Gastroesophageal sphincter (tissue), 4 donors: ENCODE measurements at regions not wholly inside any gene's neighbourhood (a gene's known extent, or its start where the extent isn't known, plus 50 kb on each side); places are given as distances from the start of the nearest gene placed in this dataset.

Experiments
- ATAC-seq: fragments of 150-250 bp; one replicate; pipeline ENCODE4 v1.9.1; 2016; ENCODE audit warnings: mild to moderate bottlenecking, moderate library complexity
- H3K27ac ChIP-seq, 4 donors: fragments of 200-600 bp; sonication (generic) in 3 of 4; 1 replicate in 3 of 4; 2 replicates in 1 of 4; pipeline ENCODE4 v1.5.1; 2016 to 2019
- H3K27me3 ChIP-seq: fragments of 200-600 bp; sonication (generic); one replicate; pipeline ENCODE4 v1.5.1; 2019
- H3K36me3 ChIP-seq, 2 donors: fragments of 200-600 bp; sonication (generic); one replicate each; pipeline ENCODE4 v1.5.1; 2019; ENCODE audit warnings: control low read depth in 1 of 2
- H3K4me1 ChIP-seq, 3 donors: fragments of 200-600 bp; sonication (generic); 1 replicate in 2 of 3; 2 replicates in 1 of 3; pipeline ENCODE4 v1.5.1; 2016 to 2019; ENCODE audit warnings: control low read depth in 2 of 3
- H3K4me3 ChIP-seq, 2 donors: fragments of 200-600 bp; sonication (generic); one replicate each; pipeline ENCODE4 v1.5.1; 2019; ENCODE audit warnings: mild to moderate bottlenecking in 1 of 2, moderate library complexity in 1 of 2
- H3K9me3 ChIP-seq, 3 donors: fragments of 200-600 bp; sonication (generic); one replicate each; pipeline ENCODE4 v1.5.1; 2017 to 2019; ENCODE audit warnings: control low read depth in 2 of 3
- EP300 ChIP-seq: sonication (generic); formaldehyde crosslinking; IDR thresholded peaks from one replicate; pipeline ENCODE4 v1.6.1; 2017; ENCODE audit warnings: antibody characterized with exemption, mild to moderate bottlenecking
- POLR2A ChIP-seq, 2 donors: fragments of 450-650 bp; IDR thresholded peaks; one replicate each; pipeline ENCODE4 v1.6.1; 2017; ENCODE audit warnings: antibody characterized with exemption in 2 of 2, mild to moderate bottlenecking in 2 of 2, moderate library complexity in 1 of 2
- POLR2AphosphoS5 ChIP-seq: sonication (generic); formaldehyde crosslinking; IDR thresholded peaks from one replicate; pipeline ENCODE4 v1.6.1; 2017; ENCODE audit warnings: antibody characterized with exemption
- WGBS, 2 donors: methylation state at CpG; one replicate each; pipeline ENCODE4 v1.1.5; 2018; ENCODE audit warnings: low coverage in 1 of 2; 5-methylcytosine and 5-hydroxymethylcytosine counted together
- TF ChIP-seq, protein P1 (sequence below), 4 experiments: fragments of 200-600 bp in 2 of 4; fragments of 450-650 bp in 2 of 4; sonication (generic) in 1 of 4; IDR thresholded peaks; one replicate each; pipeline ENCODE4 v1.5.1; 2017 to 2019; ENCODE audit warnings: antibody characterized with exemption in 4 of 4, mild to moderate bottlenecking in 2 of 4, moderate library complexity in 2 of 4

DNA sequence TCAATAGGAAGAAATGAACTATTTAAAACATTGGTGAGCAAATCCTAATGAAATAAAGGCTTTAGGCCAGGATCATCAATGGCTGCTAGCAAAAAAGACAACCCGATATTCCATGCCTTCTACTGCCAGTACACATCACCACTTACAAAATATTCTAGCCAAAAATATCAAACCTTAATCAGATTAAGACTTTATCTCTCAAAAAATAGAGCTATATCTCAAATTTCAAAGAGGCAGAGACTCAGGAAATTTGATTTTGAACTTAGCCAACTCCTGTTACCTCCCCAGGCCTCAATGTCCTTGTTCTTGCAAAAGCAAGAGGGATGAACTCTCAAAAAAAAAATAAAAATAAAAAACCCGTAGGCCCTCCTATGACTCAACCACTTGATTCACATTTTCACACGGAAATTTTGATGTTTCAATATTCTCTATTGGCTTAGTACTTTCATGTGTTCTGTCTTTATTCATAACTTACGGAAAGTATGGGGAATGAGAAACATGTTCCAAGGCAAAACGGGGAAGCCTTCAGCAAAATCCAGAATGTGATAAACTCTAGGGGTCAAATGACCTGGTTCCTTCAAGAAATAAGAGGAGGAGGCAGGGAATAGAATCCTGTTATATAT lies 273.3 kb upstream of the ZPLD1 start:
- no peak overlapping the region for H3K4me3 ChIP-seq
- no peaks in the 10 kb centered on the region for H3K27me3 ChIP-seq
- no peak for TF ChIP-seq POLR2A (IDR thresholded peaks at IDR 0.05)
- TF ChIP-seq, protein P1, sequence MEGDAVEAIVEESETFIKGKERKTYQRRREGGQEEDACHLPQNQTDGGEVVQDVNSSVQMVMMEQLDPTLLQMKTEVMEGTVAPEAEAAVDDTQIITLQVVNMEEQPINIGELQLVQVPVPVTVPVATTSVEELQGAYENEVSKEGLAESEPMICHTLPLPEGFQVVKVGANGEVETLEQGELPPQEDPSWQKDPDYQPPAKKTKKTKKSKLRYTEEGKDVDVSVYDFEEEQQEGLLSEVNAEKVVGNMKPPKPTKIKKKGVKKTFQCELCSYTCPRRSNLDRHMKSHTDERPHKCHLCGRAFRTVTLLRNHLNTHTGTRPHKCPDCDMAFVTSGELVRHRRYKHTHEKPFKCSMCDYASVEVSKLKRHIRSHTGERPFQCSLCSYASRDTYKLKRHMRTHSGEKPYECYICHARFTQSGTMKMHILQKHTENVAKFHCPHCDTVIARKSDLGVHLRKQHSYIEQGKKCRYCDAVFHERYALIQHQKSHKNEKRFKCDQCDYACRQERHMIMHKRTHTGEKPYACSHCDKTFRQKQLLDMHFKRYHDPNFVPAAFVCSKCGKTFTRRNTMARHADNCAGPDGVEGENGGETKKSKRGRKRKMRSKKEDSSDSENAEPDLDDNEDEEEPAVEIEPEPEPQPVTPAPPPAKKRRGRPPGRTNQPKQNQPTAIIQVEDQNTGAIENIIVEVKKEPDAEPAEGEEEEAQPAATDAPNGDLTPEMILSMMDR (IDR thresholded peaks at IDR 0.05), result no peak
- TF ChIP-seq EP300, result no peak
- no peak for TF ChIP-seq POLR2AphosphoS5
- ATAC-seq, result no peak
- no peak overlapping the region for H3K27ac ChIP-seq
- no peaks in the 10 kb centered on the region for H3K9me3 ChIP-seq
- H3K4me1 ChIP-seq, result peaks cover 9 to 11% (median 10%) of the 10 kb centered on the region in 3 donors
- no peaks in the 10 kb centered on the region for H3K36me3 ChIP-seq
- 71 to 85% methylated on average over 5 of the region's 5 CpGs for WGBS, 2 donors

DNA sequence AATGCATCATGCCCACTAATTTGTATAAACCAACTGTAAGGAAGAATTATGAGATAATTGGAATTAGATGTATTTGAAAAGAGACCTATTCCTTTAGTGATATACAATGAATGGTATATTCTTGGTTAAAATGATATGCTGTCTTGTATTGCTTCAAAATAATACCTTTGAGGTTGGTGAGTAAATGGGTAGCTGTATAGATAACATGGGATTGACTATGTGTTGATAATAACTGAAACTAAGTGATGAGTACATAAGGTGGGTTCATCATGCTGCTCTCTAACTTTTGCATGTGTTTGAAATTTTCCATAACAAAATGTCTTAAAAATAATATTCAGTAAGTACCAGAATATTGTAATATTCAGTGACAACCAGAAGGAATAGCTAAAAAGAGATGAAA lies 272.6 kb upstream of the ZPLD1 start:
- ATAC-seq, result no peak
- H3K4me3 ChIP-seq, result no peak overlapping the region
- TF ChIP-seq, protein P1 (IDR thresholded peaks at IDR 0.05), result no peak
- TF ChIP-seq POLR2AphosphoS5 (no peak), EP300 (no peak), POLR2A (IDR thresholded peaks at IDR 0.05) (no peak)
- no peaks in the 10 kb centered on the region for H3K9me3 ChIP-seq
- peak overlapping the region in 1 of 4 donors; percentile 60 for H3K27ac ChIP-seq
- H3K4me1 ChIP-seq, result peaks cover 9 to 11% (median 10%) of the 10 kb centered on the region in 3 donors
- H3K27me3 ChIP-seq, result no peaks in the 10 kb centered on the region
- no peaks in the 10 kb centered on the region for H3K36me3 ChIP-seq

DNA sequence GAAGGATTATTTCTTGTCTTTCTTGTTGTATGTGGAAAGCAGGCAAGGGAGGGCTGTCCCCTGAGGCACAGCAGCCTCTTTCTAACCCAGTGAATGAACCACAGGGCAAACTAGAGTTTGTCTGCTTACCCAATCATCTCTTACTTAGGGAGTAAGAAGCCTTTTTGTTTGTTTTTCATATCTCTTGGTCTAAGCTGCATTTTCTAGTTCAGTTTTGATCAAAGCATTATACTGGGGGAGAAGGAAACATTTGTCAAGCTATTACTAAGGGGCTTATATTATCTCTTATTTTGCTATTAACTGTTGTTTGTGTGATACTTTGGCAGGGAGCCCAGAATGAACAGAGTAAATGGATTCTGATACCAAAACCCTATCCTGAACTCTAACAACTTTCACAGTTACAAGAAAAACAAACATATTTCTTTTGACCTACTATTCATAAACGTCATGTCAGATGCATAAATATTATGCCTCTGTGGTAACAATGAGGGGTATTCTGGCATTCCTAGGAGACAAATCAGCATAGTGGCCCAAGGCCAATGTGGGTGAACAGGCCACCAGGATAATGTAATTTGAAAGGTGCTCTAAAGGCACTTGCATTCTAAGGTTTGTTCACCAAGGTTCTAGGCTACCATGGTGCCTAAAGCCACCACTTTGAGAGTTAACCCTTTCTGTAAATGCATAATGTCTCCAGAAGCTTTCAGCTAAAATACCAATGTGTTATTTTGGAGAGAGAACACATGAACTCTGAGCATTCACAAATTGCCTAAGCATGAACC lies 271.6 kb upstream of the ZPLD1 start:
- H3K27me3 ChIP-seq, result no peaks in the 10 kb centered on the region
- H3K27ac ChIP-seq, result peak overlapping the region; percentile 32 to 72 (median 60)
- H3K4me1 ChIP-seq, result peaks cover 9 to 11% (median 10%) of the 10 kb centered on the region in 3 donors
- WGBS, 2 donors, result 17 to 21% methylated on average over 1 of the region's 1 CpG
- no peaks in the 10 kb centered on the region for H3K36me3 ChIP-seq
- H3K9me3 ChIP-seq, result no peaks in the 10 kb centered on the region
- peak; percentile 83 for ATAC-seq
- no peak overlapping the region for H3K4me3 ChIP-seq
- TF ChIP-seq, protein P1 (IDR thresholded peaks at IDR 0.05), result no peak
- no peak for TF ChIP-seq POLR2A (IDR thresholded peaks at IDR 0.05)
- no peak for TF ChIP-seq EP300
- TF ChIP-seq POLR2AphosphoS5, result no peak

DNA sequence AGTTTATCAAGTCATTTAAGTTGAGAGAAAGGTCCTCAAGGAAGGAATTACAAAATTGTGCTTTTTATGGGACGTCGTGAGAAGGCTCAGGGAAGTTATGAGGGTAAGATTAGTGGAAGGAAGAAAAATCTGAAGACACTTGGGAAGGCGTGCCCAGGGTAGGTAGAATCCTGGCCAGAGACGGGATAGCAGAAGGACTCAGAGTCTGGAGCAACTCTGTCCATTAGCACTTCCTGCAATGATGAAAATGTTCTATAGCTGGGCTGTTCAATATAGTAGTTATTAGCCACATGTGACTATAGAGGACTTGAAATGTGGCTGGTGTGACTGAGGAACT lies 271.0 kb upstream of the ZPLD1 start:
- Histone ChIP-seq H3K36me3 (no peaks in the 10 kb centered on the region), H3K4me3 (no peak overlapping the region), H3K9me3 (no peaks in the 10 kb centered on the region), H3K27ac (peak overlapping the region in 3 of 4 donors; percentile 60 to 72 (median 61)), H3K27me3 (no peaks in the 10 kb centered on the region), H3K4me1 (peaks cover 9 to 11% (median 10%) of the 10 kb centered on the region in 3 donors)
- WGBS, 2 donors, result 51 to 89% methylated on average over 2 to 4 of the region's 4 CpGs
- TF ChIP-seq POLR2AphosphoS5, result no peak
- no peak for TF ChIP-seq POLR2A (IDR thresholded peaks at IDR 0.05)
- TF ChIP-seq, protein P1 (IDR thresholded peaks at IDR 0.05), result no peak
- no peak for TF ChIP-seq EP300
- no peak for ATAC-seq

DNA sequence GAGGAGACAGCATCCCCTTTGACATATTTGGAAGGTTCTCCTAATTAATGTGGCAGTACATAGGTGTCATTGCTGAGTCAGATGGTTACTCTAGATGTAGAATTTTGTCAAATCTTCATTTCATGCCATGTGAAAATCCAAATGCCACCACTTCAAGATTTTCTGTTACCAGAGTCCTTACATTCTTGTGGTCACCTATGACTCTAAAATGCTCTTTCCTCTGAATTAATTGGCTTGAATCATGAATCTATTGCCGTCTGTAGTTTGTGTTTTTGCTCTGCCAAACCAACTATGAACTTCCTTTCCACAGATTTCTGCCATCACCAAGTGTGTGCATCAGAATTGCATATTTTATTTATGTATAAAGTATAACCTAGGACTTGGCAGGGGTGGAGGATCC lies 269.4 kb upstream of the ZPLD1 start:
- Histone ChIP-seq H3K9me3 (no peaks in the 10 kb centered on the region), H3K36me3 (no peaks in the 10 kb centered on the region), H3K4me3 (no peak overlapping the region), H3K27ac (no peak overlapping the region), H3K27me3 (no peaks in the 10 kb centered on the region), H3K4me1 (peaks cover 9 to 15% (median 13%) of the 10 kb centered on the region in 3 donors)
- no peak for ATAC-seq
- no peak for TF ChIP-seq EP300
- TF ChIP-seq POLR2AphosphoS5, result no peak
- TF ChIP-seq, protein P1 (IDR thresholded peaks at IDR 0.05), result no peak
- no peak for TF ChIP-seq POLR2A (IDR thresholded peaks at IDR 0.05)
- 86 to 88% methylated on average over 1 of the region's 1 CpG for WGBS, 2 donors
